ENCODE measurements at regions not wholly inside any gene's neighbourhood (a gene's known extent, or its start where the extent isn't known, plus 50 kb on each side); places are given as distances from the start of the nearest gene placed in this dataset.

DNA sequence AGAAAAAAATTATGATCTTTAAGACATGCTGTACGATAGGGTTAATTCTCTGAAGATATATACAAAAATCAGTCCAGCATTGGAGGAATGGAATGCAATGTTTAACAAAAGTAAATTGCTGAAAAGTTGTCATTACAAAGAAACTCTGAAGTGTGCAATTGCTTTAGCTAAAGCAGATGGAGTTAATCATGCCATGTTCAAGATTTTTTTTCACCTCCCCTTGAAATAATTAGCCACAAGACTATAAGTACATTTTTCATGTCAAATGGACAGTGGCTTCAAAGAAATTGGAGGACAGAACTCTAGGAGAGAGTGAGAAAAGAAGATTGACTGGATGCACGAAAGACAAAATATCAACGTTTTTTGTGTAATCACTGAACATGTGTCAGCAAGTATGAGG is 63.1 kb upstream of the MEOX2 start:
- Histone ChIP-seq H4K20me1 (no peaks in the 10 kb centered on the region), H3K9me3 (no peaks in the 10 kb centered on the region), H3K9ac (no peak overlapping the region), H3K27me3 (no peaks in the 10 kb centered on the region), H3K4me3 (no peak overlapping the region), H3K4me1 (no peaks in the 10 kb centered on the region), H3K4me2 (no peak overlapping the region), H3K36me3 (no peaks in the 10 kb centered on the region), H3K27ac (no peak overlapping the region)
- no peak for TF ChIP-seq Cebpa-rat (IDR thresholded peaks at IDR 0.05)

DNA sequence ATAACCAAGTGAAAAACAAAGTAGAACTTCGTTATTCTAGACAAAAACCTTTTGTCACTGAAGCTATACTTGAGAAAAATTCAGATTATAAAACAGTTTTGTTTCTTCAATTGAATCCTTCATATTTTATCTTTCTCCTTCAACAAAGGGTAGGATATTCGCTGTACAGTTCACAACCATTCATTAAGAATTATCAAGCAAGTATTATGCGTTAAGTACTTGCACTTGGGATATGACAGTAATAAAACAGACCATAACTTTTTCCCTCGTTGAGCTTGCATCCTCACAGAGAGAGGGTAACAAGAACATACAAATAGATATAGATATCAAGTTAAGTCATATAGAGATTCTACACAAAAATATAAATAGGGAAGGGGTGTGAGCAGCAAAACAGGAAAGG is 61.2 kb upstream of the MEOX2 start:
- Histone ChIP-seq H3K4me3 (no peak overlapping the region), H3K27me3 (no peaks in the 10 kb centered on the region), H3K4me2 (no peak overlapping the region), H3K27ac (no peak overlapping the region), H3K36me3 (no peaks in the 10 kb centered on the region), H3K9ac (no peak overlapping the region), H3K9me3 (no peaks in the 10 kb centered on the region), H3K4me1 (no peaks in the 10 kb centered on the region), H4K20me1 (no peaks in the 10 kb centered on the region)
- no peak for TF ChIP-seq Cebpa-rat (IDR thresholded peaks at IDR 0.05)

DNA sequence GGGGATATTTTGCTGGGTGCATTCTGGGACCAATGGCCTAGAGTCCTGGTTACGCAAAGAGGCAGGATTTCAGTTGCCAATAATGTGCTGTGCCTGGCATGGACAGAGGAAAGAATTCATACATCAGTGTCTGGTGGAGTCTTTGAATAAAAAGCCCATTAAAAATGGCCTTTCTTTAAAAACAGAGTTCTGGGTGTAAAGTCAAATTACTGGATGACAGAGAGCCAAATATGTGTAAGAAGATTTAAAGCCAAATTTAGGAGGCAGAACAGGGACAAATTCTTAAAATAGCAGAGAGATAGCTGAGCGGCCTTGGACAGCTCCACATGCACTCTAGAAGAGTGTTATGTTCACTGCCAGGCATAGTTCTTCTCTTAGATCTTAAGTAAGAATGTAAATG is 60.8 kb upstream of the MEOX2 start:
- Histone ChIP-seq H3K4me1 (no peaks in the 10 kb centered on the region), H3K4me2 (no peak overlapping the region), H3K4me3 (no peak overlapping the region), H3K27me3 (no peaks in the 10 kb centered on the region), H3K27ac (no peak overlapping the region), H4K20me1 (no peaks in the 10 kb centered on the region), H3K36me3 (no peaks in the 10 kb centered on the region), H3K9me3 (no peaks in the 10 kb centered on the region), H3K9ac (no peak overlapping the region)
- TF ChIP-seq Cebpa-rat (IDR thresholded peaks at IDR 0.05) = no peak

DNA sequence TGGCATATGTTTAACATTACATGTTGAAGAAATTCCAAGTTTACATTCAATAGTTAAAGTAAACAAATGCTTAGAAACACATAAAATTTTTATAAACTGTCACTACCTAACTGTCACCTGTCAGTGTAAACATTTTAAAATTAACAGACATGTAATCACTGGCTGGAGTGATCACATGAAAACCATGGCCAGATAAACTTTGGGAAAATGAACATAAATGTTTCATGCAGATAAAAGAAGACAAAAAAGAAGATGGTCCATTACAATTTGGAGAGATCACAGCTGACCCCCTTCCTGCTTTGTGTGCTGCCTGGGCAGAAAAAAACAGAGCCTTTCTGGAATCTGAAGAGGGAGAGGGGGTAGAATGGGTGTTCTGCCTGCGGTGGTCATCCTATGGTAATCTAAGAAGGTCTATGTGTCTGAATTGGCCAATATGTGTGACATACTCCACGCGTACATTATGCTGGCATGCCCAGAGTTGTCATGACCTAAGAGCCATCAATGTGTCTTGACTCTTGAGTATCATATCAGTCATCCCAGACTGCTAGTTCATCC is 57.5 kb upstream of the MEOX2 start:
- no peak overlapping the region for H3K27ac ChIP-seq
- H3K27me3 ChIP-seq = no peaks in the 10 kb centered on the region
- no peak overlapping the region for H3K9ac ChIP-seq
- H3K4me1 ChIP-seq = no peaks in the 10 kb centered on the region
- H3K4me3 ChIP-seq = no peak overlapping the region
- no peaks in the 10 kb centered on the region for H3K36me3 ChIP-seq
- H3K9me3 ChIP-seq = no peaks in the 10 kb centered on the region
- no peak overlapping the region for H3K4me2 ChIP-seq
- TF ChIP-seq Cebpa-rat (IDR thresholded peaks at IDR 0.05) = no peak
- H4K20me1 ChIP-seq = no peaks in the 10 kb centered on the region

GRCh38 chr7:15737601-15738000 is 51.1 kb upstream of the MEOX2 start:
- Histone ChIP-seq H3K9me3 (no peaks in the 10 kb centered on the region), H3K36me3 (no peaks in the 10 kb centered on the region), H3K9ac (no peak overlapping the region), H3K4me3 (no peak overlapping the region), H3K4me2 (no peak overlapping the region), H3K4me1 (no peaks in the 10 kb centered on the region), H4K20me1 (no peaks in the 10 kb centered on the region), H3K27me3 (no peaks in the 10 kb centered on the region), H3K27ac (no peak overlapping the region)
- no peak for TF ChIP-seq Cebpa-rat (IDR thresholded peaks at IDR 0.05)
